NCI-H1694 treated with DMSO at 0.1 percent for 48 hours (cell line): ENCODE measurements at regions not wholly inside any gene's neighbourhood (a gene's known extent, or its start where the extent isn't known, plus 50 kb on each side); places are given as distances from the start of the nearest gene placed in this dataset.
"Not testable (repeated sequence)": the region's sequence is repeated elsewhere in the genome, so short reads cannot be mapped to it uniquely, and the experiment has no call there.

Experiments used
- DNase-seq: peaks from one replicate; lab custom pipeline; 2025; lab: John Stamatoyannopoulos, UW

DNA sequence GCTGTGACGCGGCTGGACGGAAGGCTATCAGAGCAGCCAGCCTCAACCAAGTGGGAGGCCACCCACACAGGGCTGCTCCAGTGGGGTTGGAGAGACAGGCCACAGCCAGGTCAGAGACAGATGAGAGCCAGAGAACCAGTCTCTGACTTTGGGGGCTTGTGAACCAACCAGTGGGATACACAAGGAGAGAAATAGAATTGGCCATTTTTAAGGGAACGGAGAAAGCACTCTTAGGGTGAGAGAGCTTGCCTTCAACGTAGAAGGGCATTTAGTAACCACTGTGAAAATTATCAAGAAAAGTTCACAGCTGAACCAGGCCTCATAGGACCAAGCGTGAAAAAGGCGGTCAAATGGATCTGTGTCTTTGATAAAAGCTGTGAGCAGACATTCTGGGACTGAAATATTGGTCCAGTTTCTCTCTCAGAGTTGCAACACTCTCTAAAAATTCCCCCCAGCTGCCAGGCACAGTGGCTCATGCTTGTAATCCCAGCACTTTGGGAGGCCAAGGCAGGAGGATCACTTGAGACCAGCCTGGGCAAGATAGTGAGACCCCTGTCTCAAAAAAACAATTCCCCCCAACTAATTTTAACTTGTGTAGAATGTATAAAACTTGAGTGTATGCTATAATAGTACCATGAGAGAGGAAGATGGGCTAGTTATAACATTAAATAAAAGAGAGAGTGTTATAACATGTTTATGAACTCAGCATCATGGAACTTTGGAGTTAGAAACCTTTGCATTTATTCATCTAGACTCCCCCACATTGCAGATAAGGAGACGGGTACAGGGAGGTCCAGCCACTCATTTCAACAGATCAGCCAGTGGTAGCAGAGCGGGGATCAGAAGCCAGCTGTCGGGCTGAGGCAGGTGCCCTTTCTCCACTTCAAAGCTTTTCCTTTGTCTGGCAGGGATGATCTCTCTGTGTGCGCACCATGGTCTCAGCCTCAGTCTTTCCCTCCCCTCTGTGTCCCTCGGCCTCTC lies 132.2 kb downstream of the NPIPB11 start:
- not testable (repeated sequence) for DNase-seq

- DNase-seq, result not testable (repeated sequence)
Measured at GRCh38 chr16:29273298-29274054, 133.0 kb downstream of the NPIPB11 start.

- not testable (repeated sequence) for DNase-seq
Measured at GRCh38 chr16:29271721-29272675, 134.5 kb downstream of the NPIPB11 start.

- not testable (repeated sequence) for DNase-seq
Measured at GRCh38 chr16:29270923-29271322, 135.6 kb downstream of the NPIPB11 start.

GRCh38 chr16:29270033-29270432 lies 136.5 kb downstream of the NPIPB11 start:
- DNase-seq, result not testable (repeated sequence)

GRCh38 chr16:29269192-29269811 lies 137.2 kb downstream of the NPIPB11 start:
- DNase-seq, result not testable (repeated sequence)

GRCh38 chr16:29268785-29269191 lies 137.7 kb downstream of the NPIPB11 start:
- DNase-seq, result not testable (repeated sequence)

- not testable (repeated sequence) for DNase-seq
Measured at GRCh38 chr16:29268348-29268747, 138.2 kb downstream of the NPIPB11 start.

DNA sequence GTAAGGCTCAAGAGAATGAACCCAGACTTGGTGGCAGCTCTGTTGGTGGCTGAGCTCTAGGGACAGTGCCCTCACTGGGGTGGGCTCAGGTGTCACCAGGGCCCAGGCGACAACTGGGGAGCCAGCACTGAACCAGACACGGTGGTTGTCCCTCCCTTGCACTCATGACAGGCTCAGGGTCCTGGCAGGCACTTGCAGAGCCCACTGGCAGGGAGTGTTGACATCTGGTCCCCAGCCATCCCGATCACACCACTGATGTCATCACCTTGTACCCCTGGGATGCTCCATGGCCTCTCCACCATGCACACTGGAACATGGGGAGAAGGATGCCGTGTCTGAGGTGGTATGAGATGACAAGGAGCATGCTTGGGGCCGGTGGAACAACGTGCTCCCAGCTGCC lies 138.6 kb downstream of the NPIPB11 start:
- not testable (repeated sequence) for DNase-seq

DNA sequence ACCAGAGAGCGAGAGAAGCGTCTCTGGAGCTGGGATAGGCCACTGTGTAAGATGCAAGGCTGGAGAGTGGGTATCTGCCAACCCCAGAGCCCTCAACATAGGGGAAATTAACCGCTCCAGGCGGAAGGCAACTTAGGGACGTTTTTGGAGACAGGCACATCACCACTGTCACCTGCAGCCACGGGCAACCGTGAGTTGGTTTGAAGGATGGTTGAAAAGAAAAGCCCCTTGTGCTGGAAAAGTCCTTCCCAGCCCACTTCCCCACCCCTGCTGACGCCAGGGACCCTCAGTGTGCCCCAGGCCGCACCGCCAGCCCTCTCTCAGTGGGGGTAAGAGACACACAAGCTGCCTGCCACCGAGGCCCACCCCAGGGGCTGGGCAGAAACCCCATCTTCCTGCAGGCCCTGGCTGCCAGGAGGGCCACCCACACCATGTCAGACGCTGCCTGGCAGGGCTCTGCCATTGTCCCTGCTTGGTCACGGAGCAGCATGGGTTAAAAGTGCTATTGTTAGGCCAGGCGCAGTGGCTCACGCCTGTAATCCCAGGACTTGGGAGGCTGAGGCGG lies 139.4 kb downstream of the NPIPB11 start:
- not testable (repeated sequence) for DNase-seq

DNA sequence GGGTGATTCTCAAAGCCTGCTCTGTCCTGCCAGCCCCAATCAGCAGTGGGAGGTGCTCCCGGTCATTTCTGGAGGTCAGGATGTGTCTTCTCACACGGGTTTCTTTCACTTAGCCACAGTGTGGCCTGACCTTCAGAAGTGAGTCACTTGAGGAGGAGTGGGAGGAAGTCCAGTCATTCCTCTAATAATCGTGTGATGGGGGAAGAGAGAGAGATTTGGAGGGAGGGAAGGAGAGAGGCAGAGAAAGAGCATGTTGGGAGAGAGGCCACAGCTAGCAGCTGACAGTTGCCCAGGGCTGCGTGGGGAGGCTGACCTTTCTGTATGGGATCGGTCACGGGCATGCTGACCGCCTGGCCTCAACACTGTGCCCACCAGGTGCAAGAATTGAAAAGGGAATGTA lies 139.9 kb downstream of the NPIPB11 start:
- DNase-seq, result not testable (repeated sequence)

GRCh38 chr16:29265255-29265853 lies 141.2 kb downstream of the NPIPB11 start:
- not testable (repeated sequence) for DNase-seq

GRCh38 chr16:29264080-29264837 lies 142.3 kb downstream of the NPIPB11 start:
- DNase-seq, result not testable (repeated sequence)

DNA sequence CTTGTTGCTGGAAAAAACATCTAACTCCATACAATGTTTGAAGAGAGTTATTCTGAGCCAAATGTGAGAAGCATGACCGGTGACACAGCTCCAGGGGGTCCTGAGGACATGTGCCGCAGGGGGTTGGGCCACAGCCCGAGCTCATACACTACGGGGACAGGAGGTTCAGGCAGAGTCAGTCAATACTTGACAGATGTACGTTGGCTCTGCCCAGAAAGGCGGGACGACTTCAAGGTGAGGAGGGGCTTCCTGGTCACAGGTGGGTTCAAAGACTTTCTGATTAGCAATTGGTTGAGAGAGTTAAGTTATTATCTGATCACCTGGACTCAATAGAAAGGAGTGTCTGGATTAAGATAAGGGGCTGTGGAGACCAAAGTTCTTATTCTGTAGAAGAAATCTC lies 143.8 kb downstream of the NPIPB11 start:
- DNase-seq, result not testable (repeated sequence)

DNA sequence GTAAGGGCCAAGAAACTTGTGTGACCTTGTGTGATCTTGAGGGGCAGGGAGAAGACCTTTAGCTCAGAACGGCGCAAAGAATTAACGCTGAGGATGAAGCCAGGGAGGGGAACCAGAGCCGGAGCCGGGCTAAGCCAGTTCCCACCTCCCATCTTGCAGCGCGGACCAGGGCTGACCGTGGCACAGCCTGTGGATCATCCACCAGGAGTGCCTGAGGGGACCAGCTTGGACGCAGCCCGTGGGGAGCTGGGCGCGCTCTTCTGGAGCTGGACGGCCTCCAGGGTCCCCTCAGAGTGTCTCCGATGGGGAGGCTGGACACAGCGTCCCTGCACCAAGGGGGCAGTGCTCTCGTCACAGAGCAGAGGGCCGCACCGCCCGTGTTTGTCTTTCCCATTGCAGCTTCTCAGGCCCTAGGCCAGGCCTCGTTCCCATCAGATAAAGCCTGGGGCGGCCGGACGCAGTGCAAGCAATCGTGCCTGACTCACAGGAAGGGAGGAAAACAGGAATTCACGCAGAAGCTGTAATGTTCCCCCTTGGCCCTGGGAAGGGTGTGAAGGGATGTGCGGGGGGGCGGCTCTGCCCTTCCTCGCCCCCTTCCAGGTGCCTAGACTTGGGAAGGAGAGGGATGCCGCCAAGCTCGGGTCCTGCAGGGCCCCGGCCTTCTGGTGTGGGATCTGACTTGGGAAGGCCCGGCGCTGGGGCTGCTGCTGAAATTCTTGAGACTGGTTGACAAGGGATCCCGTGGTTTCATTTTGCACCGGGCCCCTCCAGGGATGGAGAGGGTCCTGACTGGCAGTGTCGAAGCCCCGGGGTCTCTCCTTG lies 144.9 kb downstream of the NPIPB11 start:
- not testable (repeated sequence) for DNase-seq

GRCh38 chr16:29260683-29261426 lies 145.7 kb downstream of the NPIPB11 start:
- DNase-seq, result not testable (repeated sequence)

DNA sequence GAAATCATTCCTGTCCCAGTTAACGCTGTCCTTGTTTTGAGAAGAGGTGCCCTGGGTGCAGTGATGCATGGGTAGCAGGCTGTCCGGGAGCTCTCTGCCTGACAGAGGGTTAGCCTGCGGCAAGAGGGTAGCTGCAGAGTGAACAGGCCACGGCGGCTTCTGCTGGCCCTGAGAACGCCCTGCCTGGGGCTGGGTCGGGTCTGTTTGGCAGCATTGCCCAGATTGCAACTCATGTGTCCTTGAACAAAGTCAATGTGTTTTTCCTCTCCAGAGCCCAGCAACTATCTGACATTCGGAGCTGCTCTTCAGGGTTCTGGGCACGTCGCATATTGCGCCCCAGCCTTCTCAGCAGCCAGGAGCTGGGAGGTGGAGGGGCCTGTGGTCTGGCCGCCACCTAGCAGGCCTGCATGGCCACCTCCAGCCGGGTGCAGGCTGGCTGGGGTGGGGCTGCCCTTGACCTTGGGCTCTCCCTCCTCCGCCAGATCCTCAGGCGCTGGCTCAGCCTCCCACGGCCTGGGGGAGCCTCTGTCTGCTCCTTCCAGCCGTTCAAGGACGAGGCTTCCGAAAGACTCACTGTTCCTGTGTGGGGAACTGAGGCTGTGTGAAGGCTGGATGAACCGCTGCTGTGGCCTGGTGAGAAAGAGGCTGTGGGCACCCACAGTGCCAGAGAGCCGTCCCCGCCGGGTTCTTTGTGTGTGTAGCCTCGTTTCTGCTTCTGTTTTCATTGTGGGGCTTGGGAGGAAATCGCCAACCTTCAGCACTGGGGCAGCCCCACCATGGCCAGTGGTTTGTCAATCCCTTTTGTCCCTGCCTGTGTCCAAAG lies 146.7 kb downstream of the NPIPB11 start:
- DNase-seq, result not testable (repeated sequence)
